SK-N-MC (cell line): ENCODE measurements at regions not wholly inside any gene's neighbourhood (a gene's known extent, or its start where the extent isn't known, plus 50 kb on each side); places are given as distances from the start of the nearest gene placed in this dataset.

Experiments
- EZH2 ChIP-seq: fragments of 200-600 bp; sonication (generic); IDR thresholded peaks from one replicate; pipeline ENCODE4 v1.6.1; 2017; ENCODE audit warnings: antibody characterized with exemption
- FOXP2 ChIP-seq: optimal IDR thresholded peaks from 2 replicates; pipeline ENCODE3; 2011; ENCODE audit warnings: mild to moderate bottlenecking, moderate library complexity; ENCODE audit not compliant: insufficient read depth; ENCODE audit errors: extremely low read length, control extremely low read depth
- POLR2AphosphoS5 ChIP-seq: IDR thresholded peaks from 2 replicates; pipeline ENCODE4 v1.6.1; 2012; ENCODE audit warnings: mild to moderate bottlenecking, low read depth, low read length, borderline replicate concordance

DNA sequence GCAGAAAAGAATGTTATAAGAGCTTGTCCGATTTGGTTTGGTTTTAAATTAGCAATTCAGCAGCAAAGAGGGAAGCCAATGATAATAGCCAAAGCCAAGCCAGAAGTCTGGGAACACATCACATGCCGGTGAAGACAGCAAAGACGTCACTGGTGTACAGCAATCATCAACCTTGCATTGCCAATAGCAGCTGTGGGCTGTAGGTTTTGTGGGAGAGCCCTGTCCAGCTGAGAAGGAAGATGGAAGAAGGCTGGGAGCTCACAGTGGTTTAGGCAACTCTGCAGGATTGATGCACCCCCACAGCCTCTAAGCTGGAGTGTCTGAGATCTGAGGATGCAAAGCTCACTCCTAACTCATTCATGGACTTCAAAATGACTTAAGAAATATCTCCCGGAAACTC is 338.7 kb downstream of the SIPA1L2 start:
- TF ChIP-seq POLR2AphosphoS5, result no peak
- no peak for TF ChIP-seq EZH2
- no peak for TF ChIP-seq FOXP2
